Fibroblast of skin of left quadriceps (primary cell): ENCODE measurements at regions not wholly inside any gene's neighbourhood (a gene's known extent, or its start where the extent isn't known, plus 50 kb on each side); places are given as distances from the start of the nearest gene placed in this dataset.
"Not testable (repeated sequence)": the region's sequence is repeated elsewhere in the genome, so short reads cannot be mapped to it uniquely, and the experiment has no call there.

Experiments
- DNase-seq, 2 experiments: peaks; one replicate each; pipeline ENCODE4 v3.0.0-alpha.2; 2013; ENCODE audit warnings: low read depth in 2 of 2

DNA sequence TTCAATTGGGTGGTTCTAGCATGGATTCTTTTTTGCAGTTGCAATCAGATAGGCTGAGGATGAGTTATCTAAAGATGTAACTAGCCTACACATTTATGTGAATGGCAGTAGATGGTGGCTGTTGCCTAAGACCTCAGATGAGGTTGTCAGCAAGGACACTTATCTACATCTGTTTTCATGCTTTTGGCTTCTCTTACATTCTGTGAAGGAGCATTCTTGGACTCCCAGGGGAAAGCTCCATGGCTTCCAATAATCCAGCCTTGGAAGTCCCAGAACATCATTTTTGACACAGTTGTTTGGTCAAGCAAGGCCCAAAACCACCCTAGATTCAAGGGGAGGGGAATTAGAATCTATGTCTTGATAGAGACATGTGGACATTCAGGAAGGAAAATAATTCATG lies 332.2 kb upstream of the RBMS3 start:
- DNase-seq, result no peak

DNA sequence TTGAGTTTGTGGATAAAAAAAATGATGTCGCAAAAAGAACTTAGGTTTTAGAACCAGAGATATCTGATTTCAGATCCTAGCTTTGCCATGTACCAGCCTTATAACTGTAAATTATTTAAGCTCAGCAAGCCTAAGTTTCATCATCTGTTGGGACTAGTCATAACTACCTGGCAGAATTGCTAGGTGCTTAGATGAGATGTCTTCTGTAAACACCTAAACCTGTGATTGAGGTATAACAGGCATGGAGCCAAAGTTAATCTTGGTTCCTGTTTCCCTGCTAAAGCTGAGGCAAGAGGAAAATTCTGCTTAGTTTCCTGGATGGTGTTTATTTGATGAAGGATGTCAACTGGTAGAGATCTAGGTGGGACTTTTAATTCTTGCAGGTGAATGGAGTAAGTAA lies 331.3 kb upstream of the RBMS3 start:
- no peak for DNase-seq

DNA sequence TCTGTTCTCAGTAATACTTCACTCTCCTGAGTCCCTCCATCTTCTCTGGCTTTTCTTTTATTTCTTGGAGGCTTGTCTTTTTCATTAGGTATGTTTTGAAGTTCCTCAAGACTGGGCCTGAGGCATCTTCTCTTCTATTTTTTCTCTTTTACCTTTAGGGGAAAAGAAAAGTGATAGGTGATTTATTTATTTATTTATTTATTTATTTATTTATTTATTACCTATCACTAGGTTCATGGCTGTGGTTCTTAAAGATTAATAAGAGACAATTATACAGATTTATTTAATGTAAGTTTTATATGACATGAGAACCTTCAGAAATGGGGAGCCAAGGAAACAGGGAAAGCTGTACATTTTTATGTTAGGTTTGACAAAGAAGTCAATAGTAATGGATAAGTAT lies 330.3 kb upstream of the RBMS3 start:
- no peak for DNase-seq

DNA sequence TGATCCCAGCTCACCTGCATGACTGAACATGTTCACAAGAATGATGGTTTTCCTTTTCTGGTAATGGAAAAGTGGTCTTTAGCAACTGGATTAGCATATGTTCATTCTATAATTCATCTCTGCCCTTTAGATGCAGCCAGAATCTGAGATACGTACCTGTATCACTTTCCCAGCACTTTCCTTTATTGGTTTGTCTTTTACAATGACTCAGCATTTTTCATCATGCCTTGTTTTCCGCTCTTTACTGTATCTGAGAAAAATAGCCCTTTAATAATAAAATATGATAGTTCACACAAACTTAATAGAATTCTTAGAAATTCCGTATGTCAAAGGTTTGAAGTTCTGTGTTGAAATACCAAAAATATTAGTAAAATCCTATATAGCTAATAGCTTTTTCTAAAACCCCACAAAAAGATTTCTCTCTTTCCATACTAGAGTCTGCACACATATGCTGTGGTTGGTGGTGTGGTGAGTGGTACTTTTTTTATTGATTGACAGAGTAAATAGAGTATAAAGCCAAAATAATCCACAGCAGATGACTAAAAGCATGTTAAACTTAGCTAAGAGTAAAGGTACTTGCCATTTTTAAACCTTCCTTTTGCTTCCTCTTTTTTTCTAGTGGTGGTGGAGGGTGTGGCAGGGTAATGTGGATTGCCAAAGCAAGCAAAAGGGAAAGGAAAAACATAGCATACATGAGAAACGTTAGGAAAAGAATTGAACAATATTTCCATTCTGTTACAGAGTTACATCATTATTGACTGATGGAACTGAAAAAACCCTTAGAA lies 328.9 kb upstream of the RBMS3 start:
- DNase-seq, result no peak

DNA sequence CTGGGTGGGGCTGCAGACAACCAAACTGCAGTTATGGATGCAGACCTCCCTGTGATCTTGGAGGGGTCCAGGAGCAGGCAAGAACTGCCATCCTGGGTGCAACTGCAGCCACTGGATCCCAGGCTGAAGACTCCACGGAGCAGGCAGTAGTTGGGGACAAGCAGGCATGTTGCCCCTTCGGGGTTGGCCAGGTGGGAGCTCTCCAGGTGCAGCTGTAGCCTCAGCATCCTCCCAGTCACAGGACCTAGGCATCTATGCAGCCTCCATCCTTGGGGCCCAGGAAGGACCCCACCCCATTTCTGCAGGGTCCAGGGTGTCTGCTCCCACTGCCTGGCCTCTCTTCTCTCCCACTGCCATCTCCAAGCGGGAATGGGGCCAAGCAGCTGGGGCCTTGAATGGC lies 322.2 kb upstream of the RBMS3 start:
- DNase-seq, result no peak

DNA sequence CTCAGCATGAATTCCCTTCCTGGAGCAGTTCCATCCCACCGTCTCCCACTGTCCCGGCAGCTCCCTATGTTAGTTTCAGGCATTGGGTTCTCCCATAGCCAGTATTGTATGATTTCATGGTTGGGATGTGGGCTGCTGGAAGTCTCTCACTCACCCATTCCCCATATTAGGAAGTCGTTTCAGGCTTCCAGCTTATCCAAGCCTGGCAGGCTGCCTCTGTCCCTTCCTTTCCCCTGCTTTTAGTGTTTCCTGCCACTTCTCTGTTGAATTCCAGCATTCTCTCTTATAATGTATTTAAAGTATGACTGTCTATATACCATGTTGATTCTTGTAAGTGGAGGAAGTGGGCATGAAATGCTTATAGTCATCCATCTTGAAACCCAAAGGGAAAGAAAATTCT lies 309.7 kb upstream of the RBMS3 start:
- DNase-seq, result no peak

DNA sequence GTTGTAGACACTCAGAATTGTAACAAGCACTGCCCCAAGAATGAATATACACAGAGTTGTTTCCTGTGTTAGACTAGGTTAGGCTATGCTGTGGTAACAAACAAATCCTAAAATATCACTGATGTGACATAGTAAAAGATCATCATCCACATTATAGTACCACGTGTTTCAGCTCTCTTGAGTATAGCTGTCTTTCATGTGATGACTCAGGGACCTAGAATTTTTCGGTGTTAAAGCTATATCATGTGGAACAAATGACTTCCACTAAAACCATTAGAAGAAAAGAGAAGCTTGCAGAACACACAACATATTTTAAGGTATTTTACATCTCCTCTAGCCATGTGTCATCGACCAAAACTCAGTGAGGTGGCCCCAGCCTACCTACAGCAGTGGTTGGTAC lies 307.9 kb upstream of the RBMS3 start:
- peak in 1 of 2 experiments; percentile 6 for DNase-seq

DNA sequence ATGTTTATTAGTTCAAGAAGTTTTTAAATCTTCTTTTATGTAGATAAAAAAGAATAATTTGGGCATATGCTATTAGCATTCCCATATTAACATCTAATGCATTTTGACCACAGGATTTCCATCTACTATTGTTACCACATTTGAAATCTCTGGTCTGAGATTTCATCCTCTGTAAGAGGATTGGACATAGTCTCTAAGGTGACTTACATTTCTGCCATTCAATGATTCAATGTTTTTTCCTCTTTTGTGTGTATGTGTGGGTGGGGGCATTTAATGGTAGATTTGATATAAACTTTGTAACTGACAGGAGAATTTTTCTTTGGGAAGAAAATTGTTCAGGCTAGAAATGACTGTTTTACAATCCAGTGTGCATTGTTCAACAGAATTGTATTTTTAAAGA lies 307.3 kb upstream of the RBMS3 start:
- peak in 1 of 2 experiments; percentile 8 for DNase-seq

DNA sequence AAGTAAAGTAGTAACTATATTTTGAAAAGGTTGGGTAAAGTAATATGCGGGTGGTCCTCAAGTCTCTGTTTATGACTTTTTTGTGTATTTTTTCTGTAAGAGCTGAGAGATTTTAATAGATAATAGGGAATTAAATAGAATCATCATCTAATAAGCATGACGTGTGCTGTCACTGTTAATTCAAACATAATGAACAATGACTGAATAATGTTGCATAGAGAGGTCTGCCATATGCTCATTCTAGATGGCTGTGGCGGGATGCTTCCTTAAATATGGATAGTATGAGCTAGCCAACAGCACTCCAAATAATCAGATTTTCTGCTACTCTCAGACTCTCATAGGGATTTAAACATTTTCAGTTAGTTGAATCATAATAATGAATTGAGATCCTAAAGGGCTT lies 302.8 kb upstream of the RBMS3 start:
- DNase-seq, result no peak

DNA sequence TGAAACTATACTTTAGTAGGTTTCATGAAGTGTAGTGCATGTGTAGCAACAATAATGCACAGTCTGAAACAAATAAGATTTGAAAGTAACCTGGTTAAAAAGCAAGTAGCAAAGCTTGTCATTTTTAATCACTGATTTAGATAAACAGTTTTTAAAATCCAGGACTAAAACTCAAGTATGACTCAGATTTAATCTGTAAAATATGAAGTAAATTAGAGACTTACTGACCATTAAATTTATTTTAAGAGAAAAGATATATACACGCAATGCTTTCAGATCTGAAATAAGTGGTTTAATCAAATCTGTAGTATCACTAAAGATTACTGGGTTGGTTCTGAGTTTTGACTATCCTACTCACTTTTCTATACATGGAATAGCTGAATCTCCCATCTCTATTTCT lies 300.7 kb upstream of the RBMS3 start:
- no peak for DNase-seq

DNA sequence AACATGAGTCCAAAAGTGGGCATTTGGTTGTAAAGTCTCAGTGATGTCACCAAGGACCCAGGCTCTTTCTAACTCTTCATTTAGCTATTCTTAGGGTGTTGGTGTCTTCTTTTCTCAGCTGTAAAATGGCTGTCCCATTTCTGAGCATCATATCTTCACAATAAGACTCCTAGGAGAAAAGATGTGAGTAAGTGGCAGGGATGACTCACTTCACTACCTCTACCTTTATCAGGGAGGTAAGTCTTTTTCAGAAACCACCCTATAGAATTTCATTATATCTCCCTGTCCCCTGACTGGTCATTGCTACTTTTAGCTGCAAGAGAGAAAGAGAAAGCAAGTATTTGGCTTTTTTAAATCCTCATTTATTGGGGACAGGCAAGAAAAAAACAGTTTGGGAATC lies 300.2 kb upstream of the RBMS3 start:
- DNase-seq, result no peak

DNA sequence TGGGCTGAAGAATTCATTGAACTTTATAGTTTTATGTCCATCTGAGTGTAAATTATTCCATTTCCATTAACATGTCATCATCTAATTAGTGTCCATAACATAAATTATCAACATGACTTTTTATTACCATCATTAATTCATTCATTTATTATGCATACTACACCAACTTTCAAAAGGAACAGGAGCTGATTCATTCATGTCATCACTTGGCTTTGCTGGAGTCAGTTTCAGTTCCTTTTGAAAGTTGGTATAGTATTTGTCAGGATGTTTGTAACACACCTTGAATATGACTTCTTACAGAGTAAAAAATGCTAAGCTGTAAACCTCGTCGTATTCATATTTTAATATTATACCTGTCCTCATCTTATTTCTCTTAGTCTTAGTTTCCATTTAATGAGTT lies 298.0 kb upstream of the RBMS3 start:
- DNase-seq, result no peak

DNA sequence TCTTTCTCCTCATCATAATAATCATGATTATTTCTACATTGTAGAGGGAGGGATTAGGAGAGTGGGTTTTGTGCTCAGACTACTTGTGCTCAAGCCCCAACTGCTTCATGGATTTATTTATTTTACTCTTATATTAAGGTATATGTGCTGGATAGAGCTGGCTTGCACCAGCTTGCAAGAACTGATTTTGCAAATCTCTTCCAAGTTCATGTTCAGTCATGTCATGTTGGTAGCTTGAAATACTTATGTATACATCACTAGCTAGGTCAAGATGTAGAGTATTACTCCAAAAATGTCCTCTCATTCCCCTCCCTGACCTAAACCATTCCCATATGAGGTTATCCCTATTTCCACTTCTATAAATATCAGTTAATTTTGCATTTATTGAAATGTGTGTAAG lies 293.9 kb upstream of the RBMS3 start:
- no peak for DNase-seq

DNA sequence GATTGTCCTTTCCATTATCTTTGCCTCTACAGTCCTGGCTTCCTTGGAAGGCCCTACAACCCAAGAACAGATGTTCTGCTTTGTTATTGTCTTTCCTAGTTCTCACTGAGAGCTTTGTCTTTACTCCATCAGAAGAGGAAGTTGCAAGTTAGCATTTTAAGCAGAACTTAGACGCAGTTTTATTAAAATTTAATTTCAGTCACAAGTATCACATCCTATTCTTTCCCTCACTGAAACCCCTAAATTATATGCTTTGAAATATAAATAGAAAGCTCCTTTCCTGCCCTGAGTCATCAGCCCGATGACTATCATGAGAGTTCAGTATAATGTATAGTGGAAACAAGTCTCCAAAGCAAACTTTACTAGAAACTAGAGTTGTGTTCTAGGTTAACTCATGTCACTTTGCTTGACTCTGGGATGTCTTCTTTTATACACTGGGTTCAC lies 291.2 kb upstream of the RBMS3 start:
- DNase-seq, result no peak

DNA sequence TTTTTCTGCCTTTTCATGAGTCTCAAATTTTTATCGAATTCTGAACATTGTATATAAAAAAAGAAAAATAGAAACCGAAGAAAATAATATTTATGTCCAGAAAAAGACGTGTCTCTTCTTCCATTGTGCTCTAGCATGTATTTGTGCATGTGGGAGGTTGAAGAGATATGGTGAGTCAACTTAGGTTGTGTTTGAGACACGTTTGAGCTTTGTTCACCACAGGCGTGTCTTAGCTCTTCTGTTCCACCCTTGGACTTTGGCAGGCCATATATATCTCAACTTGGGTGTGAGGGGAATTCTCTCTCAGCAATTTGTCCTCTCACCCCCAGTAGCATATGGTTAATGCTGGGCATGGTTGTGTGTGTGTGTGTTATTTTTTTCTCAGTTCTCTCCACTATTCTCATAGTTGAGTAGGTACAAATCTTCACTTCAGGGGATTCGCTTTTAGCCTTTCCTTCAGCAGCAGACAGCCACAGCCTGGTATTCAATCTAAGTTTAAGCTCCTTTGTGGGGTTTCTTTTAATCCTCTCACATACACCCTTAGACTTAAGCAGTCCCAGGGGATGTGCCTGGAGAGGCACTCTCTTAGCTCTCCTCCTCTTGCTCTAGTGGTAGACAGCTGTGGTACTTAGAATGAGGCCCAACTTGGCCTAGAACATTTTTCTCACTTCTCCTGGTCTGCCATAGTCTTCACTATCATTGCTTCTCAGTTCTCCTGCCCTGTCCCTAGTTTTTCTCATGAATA lies 286.5 kb upstream of the RBMS3 start:
- no peak for DNase-seq

DNA sequence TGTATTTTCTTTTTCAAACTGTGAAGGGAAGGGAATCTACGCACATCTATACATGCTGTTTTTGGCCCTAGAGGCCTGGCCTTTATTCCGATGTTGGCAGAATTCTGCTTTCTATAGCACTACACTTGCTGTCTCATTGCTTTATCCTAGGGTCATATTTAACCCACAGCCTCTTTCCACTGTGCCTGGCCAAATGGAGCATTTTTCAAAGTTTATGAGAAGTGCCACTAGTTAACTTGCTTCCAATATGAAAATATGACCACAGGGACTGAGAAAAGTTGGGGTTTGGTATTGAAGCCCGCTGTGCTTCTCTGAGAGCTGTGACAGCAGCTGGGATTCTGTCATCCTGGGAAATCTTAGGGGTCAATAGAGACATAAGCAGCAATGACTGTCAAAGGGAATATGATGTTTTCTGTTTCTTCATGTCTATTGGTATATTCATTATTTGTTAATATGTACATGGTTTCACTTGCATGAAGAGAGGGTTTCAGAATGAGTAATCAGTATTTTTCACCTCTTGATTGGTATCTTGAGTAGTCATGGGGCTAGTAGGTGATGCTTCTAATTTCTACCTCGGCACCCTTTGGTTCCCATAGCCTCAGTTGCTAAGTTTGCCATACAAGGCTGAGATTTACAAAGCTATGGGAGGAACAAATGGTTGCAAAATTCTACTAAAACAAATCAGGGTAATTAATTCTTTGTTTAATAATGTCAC lies 275.8 kb upstream of the RBMS3 start:
- no peak for DNase-seq

DNA sequence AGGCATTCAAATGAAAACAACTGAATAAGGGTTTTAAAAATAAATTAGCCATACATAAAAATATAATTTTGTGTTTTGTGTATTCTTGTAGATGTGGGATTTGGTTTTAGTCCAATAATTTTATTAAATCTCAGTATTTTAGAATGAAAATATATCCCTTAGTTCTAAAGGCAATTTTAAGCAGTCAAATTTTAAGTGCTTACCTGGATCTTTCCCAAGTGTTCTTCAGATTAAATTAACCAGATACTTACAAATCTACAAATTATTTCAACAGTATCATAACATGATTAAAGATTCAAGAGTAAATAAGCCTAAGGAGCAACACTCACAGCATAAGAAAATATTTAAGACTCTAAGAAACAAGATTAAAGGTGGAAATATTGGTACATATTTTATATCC lies 275.0 kb upstream of the RBMS3 start:
- no peak for DNase-seq

DNA sequence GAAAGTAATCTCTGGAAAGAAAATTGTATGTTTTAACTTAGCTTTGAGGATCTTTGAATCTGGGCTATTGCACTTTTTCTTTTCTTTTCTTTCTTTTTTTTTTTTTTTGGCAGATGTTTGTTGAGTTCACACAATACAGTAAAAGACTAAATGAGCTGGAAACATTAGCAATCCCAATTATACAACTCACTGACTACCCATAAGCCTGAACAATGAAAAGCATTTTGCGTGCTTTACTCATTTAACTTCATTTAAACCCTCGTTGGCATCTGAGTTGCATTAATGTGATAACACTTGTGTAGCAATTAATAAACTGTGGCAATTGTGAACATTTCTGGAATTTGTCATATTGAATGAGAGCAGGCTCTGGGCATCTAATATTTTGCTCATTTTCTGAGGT lies 269.4 kb upstream of the RBMS3 start:
- no peak for DNase-seq

DNA sequence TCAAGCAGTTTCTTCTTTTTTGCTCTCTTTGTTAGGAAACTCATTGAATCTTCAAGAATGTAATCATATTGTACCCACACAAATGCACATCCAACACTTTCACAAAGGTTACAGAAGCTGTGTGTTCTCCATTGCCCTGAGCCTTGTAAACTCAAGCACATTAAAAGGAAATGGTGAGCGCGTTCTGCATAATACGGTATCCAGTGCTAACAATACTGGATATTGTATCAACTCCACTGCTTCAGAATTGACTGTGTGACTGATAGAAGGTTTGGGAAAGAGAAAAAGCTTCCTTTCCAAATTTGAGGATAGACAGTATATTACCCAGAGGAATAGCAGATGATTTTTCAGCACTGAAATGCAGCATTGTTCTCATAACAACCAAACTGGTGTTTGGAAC lies 268.9 kb upstream of the RBMS3 start:
- no peak for DNase-seq

DNA sequence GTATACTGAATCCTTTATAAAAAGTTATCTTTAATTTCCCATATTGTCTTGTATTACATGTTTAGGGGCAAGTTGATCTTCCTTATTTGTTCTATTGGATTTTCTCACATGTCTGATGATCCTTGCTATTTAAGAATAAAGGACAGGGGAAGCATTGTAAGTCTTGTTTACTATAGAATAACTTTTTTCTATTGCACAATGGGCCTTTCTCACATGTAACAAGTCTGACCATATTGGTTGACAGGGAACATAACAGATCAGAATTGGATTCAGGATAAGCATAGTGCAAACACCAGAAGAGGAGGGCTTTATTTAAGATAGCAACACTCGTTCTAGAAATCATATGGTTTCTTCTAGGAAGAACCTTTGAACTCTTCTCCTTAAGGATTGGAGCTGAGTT lies 257.9 kb upstream of the RBMS3 start:
- DNase-seq, result no peak

DNA sequence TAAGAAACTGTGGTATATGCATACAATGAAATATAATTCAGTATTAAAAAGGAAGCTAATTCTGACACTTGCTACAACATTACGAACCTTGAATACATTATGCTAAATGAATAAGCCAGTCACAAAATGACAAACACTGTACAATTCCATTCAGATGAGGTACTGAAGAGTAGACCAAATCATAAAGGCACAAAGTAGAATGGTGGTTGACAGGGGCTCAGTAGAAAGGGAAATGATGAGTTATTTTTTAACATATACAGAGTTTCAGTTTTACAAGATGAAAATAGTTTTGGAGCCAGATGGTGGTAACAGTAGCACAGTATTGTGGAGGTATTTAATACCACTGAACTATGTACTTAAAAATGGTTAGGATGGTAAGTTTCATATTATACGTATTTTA lies 254.6 kb upstream of the RBMS3 start:
- no peak for DNase-seq

DNA sequence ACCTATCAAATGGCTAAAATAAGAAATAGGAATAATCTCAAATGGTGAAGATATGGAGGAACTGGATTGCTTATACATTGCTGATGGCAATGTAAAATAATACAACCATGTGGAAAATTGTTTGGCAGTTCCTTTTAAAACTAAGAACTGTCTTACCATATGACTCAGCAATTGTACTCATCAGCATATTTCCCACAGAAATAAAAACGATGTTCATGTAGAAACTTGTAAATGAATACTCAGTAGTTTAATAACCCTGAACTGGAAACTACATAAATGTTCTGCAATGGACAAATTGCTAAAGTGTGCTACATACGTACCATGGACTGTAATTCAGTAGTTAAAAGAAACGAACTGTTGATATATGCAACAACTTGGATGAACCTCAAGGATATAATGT lies 253.9 kb upstream of the RBMS3 start:
- DNase-seq, result no peak

DNA sequence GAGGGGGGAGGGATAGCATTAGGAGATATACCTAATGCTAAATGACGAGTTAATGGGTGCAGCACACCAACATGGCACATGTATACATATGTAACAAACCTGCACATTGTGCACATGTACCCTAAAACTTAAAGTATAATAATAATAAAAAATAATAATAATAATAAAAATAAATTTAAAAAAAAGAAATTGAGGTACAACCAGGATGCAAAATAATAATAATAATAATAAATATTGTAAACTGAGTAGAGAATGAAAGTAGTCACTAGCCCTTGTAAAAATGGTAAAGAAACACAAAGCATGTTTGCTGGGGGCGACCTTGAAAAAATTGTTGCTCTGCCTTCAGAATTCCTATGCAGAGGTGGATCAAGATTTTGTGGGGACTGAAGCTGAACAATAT lies 249.7 kb upstream of the RBMS3 start:
- DNase-seq, result not testable (repeated sequence)
